HG03045 (cell line): ENCODE measurements at regions not wholly inside any gene's neighbourhood (a gene's known extent, or its start where the extent isn't known, plus 50 kb on each side); places are given as distances from the start of the nearest gene placed in this dataset.

ENCODE experiments used
- ATAC-seq: cut with Tn5 transposase; IDR thresholded peaks from one replicate; pipeline ENCODE4 v1.9.1; 2021; ENCODE audit warnings: mild to moderate bottlenecking, moderate library complexity; ENCODE audit not compliant: unreplicated experiment

- no peak for ATAC-seq
Measured at GRCh38 chr13:40272776-40273139, 393.7 kb downstream of the FOXO1 start.

- ATAC-seq = no peak
Measured at GRCh38 chr13:40273253-40274025, 393.0 kb downstream of the FOXO1 start.

DNA sequence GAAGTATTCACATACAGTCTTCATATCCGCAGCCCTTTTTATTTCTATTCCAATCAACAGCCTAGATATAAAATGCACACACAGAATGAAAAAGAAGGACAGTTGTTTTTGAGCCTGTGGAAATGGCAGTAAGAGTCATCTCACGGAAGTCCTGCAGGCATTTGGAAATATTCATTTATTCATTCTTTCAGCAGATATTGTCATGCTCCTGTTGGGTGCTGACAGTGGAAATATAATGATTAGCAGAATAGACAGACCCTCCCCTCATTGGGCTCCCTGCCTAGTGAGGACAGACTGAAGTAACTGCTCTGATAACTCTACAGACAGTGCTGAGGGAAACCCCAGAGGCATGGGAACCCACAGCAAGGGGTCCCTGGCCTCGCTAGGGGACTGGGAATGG is 392.3 kb downstream of the FOXO1 start:
- ATAC-seq = no peak

- ATAC-seq = no peak
Measured at GRCh38 chr13:40275155-40275554, 391.3 kb downstream of the FOXO1 start.

DNA sequence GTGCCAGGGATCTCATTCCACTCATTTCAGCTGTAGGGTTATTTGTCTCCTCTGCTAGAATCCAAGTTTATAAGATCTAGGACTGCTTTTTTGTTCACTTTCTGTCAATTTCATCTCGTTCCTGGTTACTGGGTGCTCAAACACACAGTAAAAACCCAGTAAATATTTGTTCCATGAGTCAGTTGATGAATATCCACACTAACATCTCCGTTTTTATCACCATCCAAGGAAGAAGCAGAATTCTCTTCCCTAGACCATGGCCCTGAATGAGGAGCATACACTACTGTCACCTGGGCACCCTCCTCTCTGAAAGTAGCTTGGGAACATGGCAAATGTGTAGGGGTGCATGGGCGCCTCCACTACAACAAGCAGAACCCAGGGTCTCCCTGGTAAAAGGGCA is 390.8 kb downstream of the FOXO1 start:
- no peak for ATAC-seq

- ATAC-seq = no peak
Measured at GRCh38 chr13:40283666-40284065, 382.8 kb downstream of the FOXO1 start.

- ATAC-seq = no peak
Measured at GRCh38 chr13:40285634-40286033, 380.8 kb downstream of the FOXO1 start.

DNA sequence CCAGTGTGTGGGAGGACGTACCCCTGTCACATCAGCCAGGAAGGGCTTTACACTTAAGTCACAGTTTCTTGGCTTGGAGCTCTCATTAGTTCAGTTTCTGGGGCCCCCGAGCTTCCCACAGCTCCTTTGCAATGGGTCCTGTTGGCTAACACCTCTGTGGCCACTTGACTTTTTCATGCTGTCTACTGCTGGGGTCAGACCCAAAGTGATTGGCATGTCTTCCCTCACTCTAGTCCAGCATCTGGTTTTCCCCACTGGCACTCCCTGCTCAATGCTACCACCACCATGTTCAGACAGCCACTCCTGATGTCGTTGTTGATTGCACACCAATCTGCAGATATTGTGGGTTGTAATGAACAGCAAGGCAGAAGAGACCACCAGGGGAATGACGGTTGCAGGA is 379.0 kb downstream of the FOXO1 start:
- no peak for ATAC-seq

GRCh38 chr13:40288259-40288658 is 378.2 kb downstream of the FOXO1 start:
- ATAC-seq = no peak

- ATAC-seq = no peak
Measured at GRCh38 chr13:40290758-40291157, 375.7 kb downstream of the FOXO1 start.

GRCh38 chr13:40292108-40292507 is 374.3 kb downstream of the FOXO1 start:
- ATAC-seq = no peak

DNA sequence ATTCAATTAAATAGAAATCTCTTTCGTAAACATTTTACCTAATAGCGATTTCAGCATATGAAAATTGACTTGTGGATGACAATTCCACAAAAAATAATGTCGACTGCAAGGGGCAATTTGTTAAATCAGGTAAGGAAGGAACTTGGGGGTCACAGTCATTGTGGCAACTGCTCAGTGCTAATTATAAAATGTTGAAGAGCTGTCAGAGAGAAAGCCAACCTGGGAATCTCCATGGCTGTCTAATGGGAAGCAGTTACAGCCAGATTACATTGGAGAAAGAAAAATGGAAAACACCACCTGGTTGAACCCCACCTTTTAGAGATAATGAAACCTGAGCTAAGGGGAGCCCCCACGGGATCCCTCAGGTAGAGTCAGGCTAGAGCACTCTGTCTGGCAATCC is 373.9 kb downstream of the FOXO1 start:
- ATAC-seq = no peak

GRCh38 chr13:40302351-40302750 is 364.1 kb downstream of the FOXO1 start:
- ATAC-seq = no peak

GRCh38 chr13:40304391-40304790 is 362.1 kb downstream of the FOXO1 start:
- no peak for ATAC-seq

GRCh38 chr13:40306817-40307216 is 359.6 kb downstream of the FOXO1 start:
- no peak for ATAC-seq

DNA sequence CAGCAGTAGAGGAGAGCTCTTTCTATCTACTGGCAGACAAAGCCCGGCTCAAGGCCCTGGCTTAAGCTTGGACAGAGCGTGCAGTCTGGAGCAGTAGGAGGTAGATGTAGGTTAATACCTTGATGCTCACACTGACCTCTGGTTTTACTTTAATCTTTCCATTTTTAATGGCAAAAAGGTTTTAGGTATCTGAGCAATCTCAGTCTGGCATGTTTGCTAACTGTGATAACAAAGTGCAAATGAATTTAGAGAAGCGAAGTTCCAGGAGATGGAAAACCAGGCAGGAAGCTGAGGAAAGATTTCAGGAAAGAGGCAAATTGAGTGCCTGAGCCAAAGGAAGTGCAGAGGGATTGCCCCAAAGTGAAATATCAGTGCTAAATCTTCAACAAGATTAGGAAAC is 356.6 kb downstream of the FOXO1 start:
- no peak for ATAC-seq

GRCh38 chr13:40311356-40312101 is 354.9 kb downstream of the FOXO1 start:
- no peak for ATAC-seq

DNA sequence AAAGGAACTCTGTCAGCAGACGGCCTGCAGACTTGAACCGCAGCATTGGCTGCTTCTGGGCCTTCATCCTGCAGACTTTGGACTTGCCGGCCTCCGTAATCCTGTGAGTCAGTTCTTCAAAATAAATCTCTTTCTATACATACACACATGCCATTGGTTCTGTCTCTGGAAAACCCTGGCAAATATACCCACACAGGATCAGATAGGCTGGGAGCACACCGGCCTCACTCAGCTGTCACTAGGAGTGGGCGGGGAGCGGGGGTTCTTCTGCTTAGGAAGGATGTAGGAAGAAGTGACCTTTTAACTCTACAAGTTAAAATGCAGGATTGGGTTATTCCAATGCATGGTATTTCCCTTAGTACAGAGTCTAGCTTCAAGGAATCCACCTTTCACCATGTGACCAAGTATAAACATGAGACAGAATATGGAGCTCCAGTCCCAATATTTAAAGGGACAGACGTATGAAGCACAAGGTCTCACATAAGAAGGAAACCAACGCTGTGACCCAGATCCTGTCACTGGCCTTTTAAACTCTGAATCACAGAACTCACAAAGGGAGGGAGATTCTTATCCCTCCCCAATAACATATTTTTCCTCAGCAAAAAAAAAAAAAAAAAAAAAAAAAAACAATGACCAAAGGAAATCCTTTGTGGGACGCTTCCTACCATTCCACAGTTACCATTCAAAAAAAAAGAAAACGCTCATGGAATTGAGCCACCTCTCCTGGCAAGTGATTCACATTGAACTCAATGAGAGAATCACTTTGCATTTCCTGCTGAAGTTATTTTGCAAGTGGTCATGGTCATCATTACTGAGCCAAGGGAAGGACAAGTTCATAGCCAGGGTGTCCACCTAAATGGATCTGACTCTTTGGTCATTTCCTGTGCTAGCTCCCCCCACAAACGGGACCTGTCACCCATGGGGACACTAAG is 352.9 kb downstream of the FOXO1 start:
- ATAC-seq = no peak

DNA sequence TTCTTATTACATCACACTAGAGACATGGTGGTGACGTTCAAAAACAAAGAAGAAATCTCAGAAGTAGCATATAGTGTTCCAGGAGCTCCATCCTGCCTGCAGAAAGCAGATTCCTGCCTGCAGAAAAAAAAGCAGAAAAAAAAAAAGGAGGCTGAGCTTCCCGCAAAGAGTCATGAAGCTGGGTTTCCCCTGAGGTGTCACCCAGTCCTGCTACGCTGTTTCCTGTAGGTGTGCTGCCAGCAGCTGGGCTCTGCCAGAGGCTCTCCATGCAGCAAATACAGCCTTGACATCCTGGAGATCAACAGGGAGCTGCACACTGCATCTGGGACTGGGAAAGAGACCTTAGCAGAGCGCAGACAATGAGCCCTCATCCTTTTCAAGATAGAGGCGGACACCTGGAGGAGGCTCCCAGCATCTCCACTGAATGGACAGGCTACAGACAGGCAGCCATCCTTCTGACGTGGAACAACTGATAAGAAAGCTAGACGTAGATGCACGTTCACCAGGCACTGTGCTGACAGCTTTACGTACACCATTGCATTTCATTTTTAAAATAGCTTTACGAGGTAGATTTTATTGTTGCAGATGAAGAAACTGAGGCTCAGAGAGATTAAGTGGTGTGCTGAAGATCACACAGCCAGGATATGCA is 350.9 kb downstream of the FOXO1 start:
- no peak for ATAC-seq

GRCh38 chr13:40316301-40316700 is 350.1 kb downstream of the FOXO1 start:
- no peak for ATAC-seq

DNA sequence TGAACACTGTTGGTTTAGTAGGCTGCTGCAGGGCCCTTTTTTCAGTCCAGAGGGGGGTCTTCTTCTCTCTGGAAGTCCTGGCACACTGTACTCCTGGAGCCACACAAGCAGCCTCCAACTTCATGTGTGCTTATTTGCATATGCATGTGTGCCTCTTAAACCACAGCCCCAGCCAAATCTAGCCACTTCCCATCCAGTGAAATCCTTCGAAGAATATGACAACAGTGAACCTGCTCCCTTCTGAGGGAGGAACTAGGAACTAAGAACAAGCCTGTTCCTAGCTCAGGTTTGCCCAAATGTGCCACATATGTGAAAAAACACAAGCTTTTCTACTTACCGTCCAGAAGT is 348.5 kb downstream of the FOXO1 start:
- no peak for ATAC-seq
